ENCODE measurements at regions not wholly inside any gene's neighbourhood (a gene's known extent, or its start where the extent isn't known, plus 50 kb on each side); places are given as distances from the start of the nearest gene placed in this dataset.

DNA sequence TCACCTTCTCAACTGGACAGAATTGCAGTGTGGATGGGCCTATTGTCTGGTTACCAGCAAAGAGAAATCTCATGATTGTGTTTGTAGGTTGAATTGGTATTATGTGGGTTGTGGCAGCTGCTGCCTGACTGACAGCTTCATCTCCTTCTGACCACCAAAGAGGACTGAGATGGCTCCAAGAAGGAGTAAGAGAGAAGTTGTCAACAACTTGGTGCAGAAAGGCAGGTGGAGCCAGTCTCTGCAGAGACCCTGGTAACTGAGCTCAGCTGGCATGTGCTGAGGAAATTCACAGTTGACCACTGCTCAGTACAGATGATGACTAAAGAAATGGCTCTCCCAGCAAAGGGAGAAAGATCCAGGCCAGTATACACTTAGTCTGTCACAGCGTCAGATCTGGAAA, 240.0 kb upstream of the AMIGO2 start:
- no peaks in the 10 kb centered on the region for H3K36me3 ChIP-seq (replicated peaks in 1 of 2; ENCODE audit: control insufficient read depth in 1 of 2, insufficient read depth in 2 of 2, low read length in 2 of 2)
- intact Hi-C loops (cut with micrococcal nuclease): loop anchor here in 1 of 2 donors (5.0 to 10.0 kb wide), 3 partner anchors 38 to 235 kb away; no protein-coding TSS in a partner anchor
- H2AFZ ChIP-seq (ENCODE audit: insufficient read depth, low read depth, low read length, poor library complexity, severe bottlenecking): no peak overlapping the region
- no peaks in the 10 kb centered on the region for H3K27me3 ChIP-seq (ENCODE audit: control insufficient read depth in 2 of 2, insufficient read depth in 2 of 2, low read length in 2 of 2)
- TF ChIP-seq, protein P1, sequence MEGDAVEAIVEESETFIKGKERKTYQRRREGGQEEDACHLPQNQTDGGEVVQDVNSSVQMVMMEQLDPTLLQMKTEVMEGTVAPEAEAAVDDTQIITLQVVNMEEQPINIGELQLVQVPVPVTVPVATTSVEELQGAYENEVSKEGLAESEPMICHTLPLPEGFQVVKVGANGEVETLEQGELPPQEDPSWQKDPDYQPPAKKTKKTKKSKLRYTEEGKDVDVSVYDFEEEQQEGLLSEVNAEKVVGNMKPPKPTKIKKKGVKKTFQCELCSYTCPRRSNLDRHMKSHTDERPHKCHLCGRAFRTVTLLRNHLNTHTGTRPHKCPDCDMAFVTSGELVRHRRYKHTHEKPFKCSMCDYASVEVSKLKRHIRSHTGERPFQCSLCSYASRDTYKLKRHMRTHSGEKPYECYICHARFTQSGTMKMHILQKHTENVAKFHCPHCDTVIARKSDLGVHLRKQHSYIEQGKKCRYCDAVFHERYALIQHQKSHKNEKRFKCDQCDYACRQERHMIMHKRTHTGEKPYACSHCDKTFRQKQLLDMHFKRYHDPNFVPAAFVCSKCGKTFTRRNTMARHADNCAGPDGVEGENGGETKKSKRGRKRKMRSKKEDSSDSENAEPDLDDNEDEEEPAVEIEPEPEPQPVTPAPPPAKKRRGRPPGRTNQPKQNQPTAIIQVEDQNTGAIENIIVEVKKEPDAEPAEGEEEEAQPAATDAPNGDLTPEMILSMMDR (IDR thresholded peaks at IDR 0.05): no peak
- H3K9me3 ChIP-seq (replicated peaks in 1 of 2; ENCODE audit: control insufficient read depth in 1 of 2, insufficient read depth in 1 of 2, low read length in 2 of 2): no peaks in the 10 kb centered on the region
- no peak overlapping the region for H3K9ac ChIP-seq (ENCODE audit: insufficient read depth, low read length, poor library complexity, severe bottlenecking)
- 100% methylated on average over 1 of the region's 1 CpG for WGBS (ENCODE audit: insufficient coverage)
- no peak overlapping the region for H3K4me2 ChIP-seq (replicated peaks; ENCODE audit: extremely low read depth, low read length, poor library complexity, severe bottlenecking)
- no peak overlapping the region for H3K4me3 Mint-ChIP-seq
- peaks cover 0 to 2% (median 2%) of the 10 kb centered on the region in 3 donors for H3K27me3 Mint-ChIP-seq (ENCODE audit: low read depth in 3 of 3)
- H3K9me3 Mint-ChIP-seq: no peaks in the 10 kb centered on the region
- DNase-seq: no peak
- H4K20me1 ChIP-seq (ENCODE audit: insufficient read depth, low read length): no peaks in the 10 kb centered on the region
- no peaks in the 10 kb centered on the region for H3K36me3 Mint-ChIP-seq
- H3K4me3 ChIP-seq (replicated peaks in 1 of 3; ENCODE audit: low read depth in 2 of 3, low read length in 3 of 3): no peak overlapping the region
- peaks cover 29% of the 10 kb centered on the region for H3K4me1 Mint-ChIP-seq
- H3K79me2 ChIP-seq (ENCODE audit: insufficient read depth, low read length): no peaks in the 10 kb centered on the region
- no peak overlapping the region for H3K27ac ChIP-seq (ENCODE audit: low read depth in 1 of 2, low read length in 2 of 2)
- H3K4me1 ChIP-seq (ENCODE audit: control insufficient read depth in 1 of 2, insufficient read depth in 2 of 2, low read length in 2 of 2): peaks cover 4 to 23% of the 10 kb centered on the region in 2 donors
- H3K27ac Mint-ChIP-seq: no peak overlapping the region

DNA sequence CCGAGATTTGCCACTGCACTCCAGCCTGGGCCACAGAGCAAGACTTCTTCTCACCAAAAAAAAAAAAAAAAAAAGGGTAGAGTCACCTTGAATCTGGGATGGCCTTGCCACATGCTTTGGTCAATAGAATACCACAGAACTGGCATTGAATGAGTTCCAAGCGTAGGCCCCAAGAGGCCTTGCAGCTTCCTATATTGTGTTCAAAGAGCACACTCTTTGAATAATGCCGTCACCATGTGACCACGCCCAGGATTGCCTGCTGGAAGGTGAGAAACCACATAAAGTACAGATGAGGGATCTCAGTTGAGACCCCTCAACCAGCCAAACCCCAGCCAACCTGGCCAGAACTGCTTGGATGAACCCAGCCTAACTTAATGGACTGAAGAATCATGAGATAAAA, 239.2 kb upstream of the AMIGO2 start:
- no peak overlapping the region for H2AFZ ChIP-seq (ENCODE audit: insufficient read depth, low read depth, low read length, poor library complexity, severe bottlenecking)
- no peak for DNase-seq
- no peak overlapping the region for H3K4me3 ChIP-seq (replicated peaks in 1 of 3; ENCODE audit: low read depth in 2 of 3, low read length in 3 of 3)
- peaks cover 0 to 4% (median 2%) of the 10 kb centered on the region in 3 donors for H3K27me3 Mint-ChIP-seq (ENCODE audit: low read depth in 3 of 3)
- H3K79me2 ChIP-seq (ENCODE audit: insufficient read depth, low read length): no peaks in the 10 kb centered on the region
- peaks cover 4 to 23% of the 10 kb centered on the region in 2 donors for H3K4me1 ChIP-seq (ENCODE audit: control insufficient read depth in 1 of 2, insufficient read depth in 2 of 2, low read length in 2 of 2)
- no peaks in the 10 kb centered on the region for H3K27me3 ChIP-seq (ENCODE audit: control insufficient read depth in 2 of 2, insufficient read depth in 2 of 2, low read length in 2 of 2)
- no peak overlapping the region for H3K4me3 Mint-ChIP-seq
- intact Hi-C loops (cut with micrococcal nuclease): loop anchor here in 1 of 2 donors (5.0 to 10.0 kb wide), 3 partner anchors 38 to 234 kb away; no protein-coding TSS in a partner anchor
- H4K20me1 ChIP-seq (ENCODE audit: insufficient read depth, low read length): no peaks in the 10 kb centered on the region
- no peak overlapping the region for H3K9ac ChIP-seq (ENCODE audit: insufficient read depth, low read length, poor library complexity, severe bottlenecking)
- H3K27ac Mint-ChIP-seq: no peak overlapping the region
- H3K4me2 ChIP-seq (replicated peaks; ENCODE audit: extremely low read depth, low read length, poor library complexity, severe bottlenecking): no peak overlapping the region
- no peaks in the 10 kb centered on the region for H3K9me3 Mint-ChIP-seq
- H3K27ac ChIP-seq (ENCODE audit: low read depth in 1 of 2, low read length in 2 of 2): no peak overlapping the region
- 100% methylated on average over 2 of the region's 4 CpGs for WGBS (ENCODE audit: insufficient coverage)
- H3K4me1 Mint-ChIP-seq: peaks cover 32% of the 10 kb centered on the region
- TF ChIP-seq, protein P1 (IDR thresholded peaks at IDR 0.05): no peak
- H3K36me3 Mint-ChIP-seq: no peaks in the 10 kb centered on the region
- H3K36me3 ChIP-seq (replicated peaks in 1 of 2; ENCODE audit: control insufficient read depth in 1 of 2, insufficient read depth in 2 of 2, low read length in 2 of 2): no peaks in the 10 kb centered on the region
- H3K9me3 ChIP-seq (replicated peaks in 1 of 2; ENCODE audit: control insufficient read depth in 1 of 2, insufficient read depth in 1 of 2, low read length in 2 of 2): no peaks in the 10 kb centered on the region

Measured in CD14-positive monocyte (primary cell).